Mammary epithelial cell (primary cell): ENCODE measurements at regions not wholly inside any gene's neighbourhood (a gene's known extent, or its start where the extent isn't known, plus 50 kb on each side); places are given as distances from the start of the nearest gene placed in this dataset.

ENCODE experiments used
- EZH2 ChIP-seq: IDR thresholded peaks from 2 replicates; pipeline ENCODE4 v1.6.1; 2012; ENCODE audit warnings: low read length, inconsistent platforms, borderline replicate concordance
- TF ChIP-seq, protein P1 (sequence below), 2 donors: IDR thresholded peaks in 1 of 2; conservative IDR thresholded peaks in 1 of 2; 2 replicates each; pipeline ENCODE4 v1.5.1; 2011 to 2012; ENCODE audit warnings: inconsistent platforms in 2 of 2, low read length in 2 of 2, mild to moderate bottlenecking in 2 of 2, control low read depth in 1 of 2, low read depth in 1 of 2; ENCODE audit not compliant: insufficient read depth in 1 of 2; ENCODE audit errors: extremely low read depth in 1 of 2

- TF ChIP-seq, protein P1, sequence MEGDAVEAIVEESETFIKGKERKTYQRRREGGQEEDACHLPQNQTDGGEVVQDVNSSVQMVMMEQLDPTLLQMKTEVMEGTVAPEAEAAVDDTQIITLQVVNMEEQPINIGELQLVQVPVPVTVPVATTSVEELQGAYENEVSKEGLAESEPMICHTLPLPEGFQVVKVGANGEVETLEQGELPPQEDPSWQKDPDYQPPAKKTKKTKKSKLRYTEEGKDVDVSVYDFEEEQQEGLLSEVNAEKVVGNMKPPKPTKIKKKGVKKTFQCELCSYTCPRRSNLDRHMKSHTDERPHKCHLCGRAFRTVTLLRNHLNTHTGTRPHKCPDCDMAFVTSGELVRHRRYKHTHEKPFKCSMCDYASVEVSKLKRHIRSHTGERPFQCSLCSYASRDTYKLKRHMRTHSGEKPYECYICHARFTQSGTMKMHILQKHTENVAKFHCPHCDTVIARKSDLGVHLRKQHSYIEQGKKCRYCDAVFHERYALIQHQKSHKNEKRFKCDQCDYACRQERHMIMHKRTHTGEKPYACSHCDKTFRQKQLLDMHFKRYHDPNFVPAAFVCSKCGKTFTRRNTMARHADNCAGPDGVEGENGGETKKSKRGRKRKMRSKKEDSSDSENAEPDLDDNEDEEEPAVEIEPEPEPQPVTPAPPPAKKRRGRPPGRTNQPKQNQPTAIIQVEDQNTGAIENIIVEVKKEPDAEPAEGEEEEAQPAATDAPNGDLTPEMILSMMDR (conservative IDR thresholded peaks at IDR 0.05 in 1 of 2, IDR thresholded peaks at IDR 0.05 in 1 of 2; ENCODE audit: extremely low read depth in 1 of 2, insufficient read depth in 1 of 2, low read depth in 1 of 2, low read length in 2 of 2) = no peak
- no peak for TF ChIP-seq EZH2
Measured at GRCh38 chr18:1075876-1076275, 171.2 kb downstream of the ADCYAP1 start.
